PFSK-1 (cell line): ENCODE measurements at regions not wholly inside any gene's neighbourhood (a gene's known extent, or its start where the extent isn't known, plus 50 kb on each side); places are given as distances from the start of the nearest gene placed in this dataset.

ENCODE experiments used
- FOXP2 ChIP-seq: optimal IDR thresholded peaks from 2 replicates; pipeline ENCODE3; 2011; ENCODE audit warnings: borderline replicate concordance, control low read depth, inconsistent platforms; ENCODE audit not compliant: insufficient read depth; ENCODE audit errors: extremely low read length, extremely low read depth
- POLR2AphosphoS5 ChIP-seq: IDR thresholded peaks from 2 replicates; pipeline ENCODE4 v1.6.1; 2012; ENCODE audit warnings: low read depth, mild to moderate bottlenecking, control low read depth, low read length, moderate library complexity
- SIN3A ChIP-seq: IDR thresholded peaks from 2 replicates; pipeline ENCODE4 v1.6.1; 2012; ENCODE audit warnings: mild to moderate bottlenecking, low read length, moderate library complexity, borderline replicate concordance; ENCODE audit not compliant: insufficient read depth
- TAF1 ChIP-seq: IDR thresholded peaks from 2 replicates; pipeline ENCODE4 v1.6.1; 2012; ENCODE audit warnings: low read length, control low read depth, borderline replicate concordance; ENCODE audit not compliant: insufficient read depth
- TF ChIP-seq, protein P1 (sequence below), 2 experiments: IDR thresholded peaks; 2 replicates each; pipeline versions ENCODE4 v1.6.1 to v1.8.0; 2011 to 2012; ENCODE audit warnings: low read depth in 2 of 2, low read length in 2 of 2, control low read depth in 1 of 2, inconsistent platforms in 1 of 2, mild to moderate bottlenecking in 1 of 2, moderate library complexity in 1 of 2; ENCODE audit not compliant: insufficient read depth in 1 of 2

DNA sequence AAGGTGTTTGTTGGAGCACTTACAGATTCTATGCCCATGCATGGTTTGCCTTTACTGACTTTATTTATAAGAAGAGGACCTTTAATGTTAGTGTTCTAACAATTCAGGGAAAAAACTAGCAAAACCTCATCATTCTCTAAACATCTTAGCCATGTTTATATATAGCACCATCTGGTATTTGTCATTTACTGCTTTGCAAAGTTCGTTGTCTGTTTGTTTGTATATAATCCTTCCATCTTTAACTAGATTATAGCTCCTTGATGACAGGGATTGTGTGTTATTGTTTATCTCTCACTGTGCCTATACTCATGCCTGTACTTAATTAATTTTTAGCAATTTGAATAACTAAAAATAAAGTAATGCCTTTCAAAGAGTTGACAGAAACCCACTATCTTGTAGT is 170.6 kb upstream of the PACRGL start:
- TF ChIP-seq POLR2AphosphoS5 (no peak), SIN3A (no peak), TAF1 (no peak), FOXP2 (no peak)
- TF ChIP-seq, protein P1, sequence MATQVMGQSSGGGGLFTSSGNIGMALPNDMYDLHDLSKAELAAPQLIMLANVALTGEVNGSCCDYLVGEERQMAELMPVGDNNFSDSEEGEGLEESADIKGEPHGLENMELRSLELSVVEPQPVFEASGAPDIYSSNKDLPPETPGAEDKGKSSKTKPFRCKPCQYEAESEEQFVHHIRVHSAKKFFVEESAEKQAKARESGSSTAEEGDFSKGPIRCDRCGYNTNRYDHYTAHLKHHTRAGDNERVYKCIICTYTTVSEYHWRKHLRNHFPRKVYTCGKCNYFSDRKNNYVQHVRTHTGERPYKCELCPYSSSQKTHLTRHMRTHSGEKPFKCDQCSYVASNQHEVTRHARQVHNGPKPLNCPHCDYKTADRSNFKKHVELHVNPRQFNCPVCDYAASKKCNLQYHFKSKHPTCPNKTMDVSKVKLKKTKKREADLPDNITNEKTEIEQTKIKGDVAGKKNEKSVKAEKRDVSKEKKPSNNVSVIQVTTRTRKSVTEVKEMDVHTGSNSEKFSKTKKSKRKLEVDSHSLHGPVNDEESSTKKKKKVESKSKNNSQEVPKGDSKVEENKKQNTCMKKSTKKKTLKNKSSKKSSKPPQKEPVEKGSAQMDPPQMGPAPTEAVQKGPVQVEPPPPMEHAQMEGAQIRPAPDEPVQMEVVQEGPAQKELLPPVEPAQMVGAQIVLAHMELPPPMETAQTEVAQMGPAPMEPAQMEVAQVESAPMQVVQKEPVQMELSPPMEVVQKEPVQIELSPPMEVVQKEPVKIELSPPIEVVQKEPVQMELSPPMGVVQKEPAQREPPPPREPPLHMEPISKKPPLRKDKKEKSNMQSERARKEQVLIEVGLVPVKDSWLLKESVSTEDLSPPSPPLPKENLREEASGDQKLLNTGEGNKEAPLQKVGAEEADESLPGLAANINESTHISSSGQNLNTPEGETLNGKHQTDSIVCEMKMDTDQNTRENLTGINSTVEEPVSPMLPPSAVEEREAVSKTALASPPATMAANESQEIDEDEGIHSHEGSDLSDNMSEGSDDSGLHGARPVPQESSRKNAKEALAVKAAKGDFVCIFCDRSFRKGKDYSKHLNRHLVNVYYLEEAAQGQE (IDR thresholded peaks at IDR 0.05; ENCODE audit: insufficient read depth in 1 of 2, low read depth in 2 of 2, low read length in 2 of 2): no peak

DNA sequence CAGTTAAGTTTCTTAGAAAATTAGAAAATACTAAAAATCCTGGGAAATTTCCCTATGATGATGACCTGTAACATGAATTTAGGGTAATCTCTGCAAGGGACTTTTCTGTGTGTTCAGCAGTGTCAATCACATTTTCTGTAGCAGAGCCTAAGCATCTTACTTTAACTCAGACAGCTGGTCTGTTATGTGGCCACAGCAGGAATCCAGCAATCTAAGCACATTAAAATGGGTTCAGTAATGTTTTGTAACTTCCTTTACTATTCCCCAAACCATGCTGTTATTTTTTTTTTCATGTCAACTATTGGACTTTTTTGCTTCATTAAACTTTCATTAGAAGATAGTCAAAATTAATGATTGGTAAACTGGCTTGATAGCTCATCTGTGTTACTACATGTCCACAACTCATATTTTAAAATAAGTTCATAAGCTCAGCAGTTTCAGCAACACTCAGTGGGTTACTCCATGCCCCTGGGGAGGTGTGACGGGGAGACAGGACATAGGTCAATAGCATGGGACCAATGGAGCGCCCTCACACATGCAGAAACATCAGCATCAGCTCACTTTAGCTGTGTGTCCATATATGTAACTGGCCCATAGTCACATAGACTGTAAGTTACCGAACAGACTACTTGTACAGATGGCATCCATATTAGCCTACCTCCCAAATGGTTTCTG is 168.0 kb upstream of the PACRGL start:
- TF ChIP-seq TAF1 (no peak), SIN3A (no peak), POLR2AphosphoS5 (no peak), FOXP2 (no peak)
- TF ChIP-seq, protein P1 (IDR thresholded peaks at IDR 0.05; ENCODE audit: insufficient read depth in 1 of 2, low read depth in 2 of 2, low read length in 2 of 2): no peak

DNA sequence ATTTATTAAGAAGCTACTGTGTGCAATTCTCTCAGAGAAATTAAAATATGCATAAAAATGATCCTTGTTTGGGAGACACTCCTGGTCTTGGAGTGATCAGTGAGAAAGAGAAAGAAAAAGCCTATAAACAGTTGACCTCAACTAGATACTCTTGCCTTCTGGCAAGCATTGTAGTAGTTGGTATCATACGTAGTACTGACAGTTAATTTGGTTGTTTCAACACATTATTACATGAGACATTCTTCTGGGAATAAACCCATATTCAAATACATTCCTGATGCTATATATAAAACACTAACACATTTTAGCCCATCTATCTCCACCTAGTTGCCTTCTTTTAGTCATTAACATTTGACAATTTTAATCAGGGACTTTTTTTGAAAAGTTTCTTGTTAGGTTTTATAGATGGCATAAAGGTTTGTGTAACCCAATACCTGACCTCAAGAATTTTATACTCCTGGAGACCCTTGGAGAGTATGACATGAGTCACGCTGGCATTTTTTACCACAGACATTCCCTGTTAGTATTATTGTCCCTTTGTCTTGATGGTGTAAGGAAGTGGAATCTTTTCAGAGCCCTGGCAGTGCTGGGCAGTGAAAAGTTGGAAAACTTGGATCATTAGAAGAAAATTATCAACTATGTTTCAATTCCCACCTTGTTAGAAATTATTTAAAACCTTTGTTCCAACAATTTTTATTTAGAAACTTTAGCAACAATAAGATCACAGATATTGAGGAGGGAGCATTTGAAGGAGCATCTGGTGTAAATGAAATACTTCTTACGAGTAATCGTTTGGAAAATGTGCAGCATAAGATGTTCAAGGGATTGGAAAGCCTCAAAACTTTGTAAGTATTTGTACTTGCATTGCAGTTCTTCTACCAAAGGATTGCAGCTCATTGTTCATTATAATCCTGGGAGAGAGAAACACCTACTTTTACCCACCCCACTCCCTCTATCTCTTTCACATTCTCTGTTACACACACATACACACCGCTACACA is 167.1 kb upstream of the PACRGL start:
- TF ChIP-seq POLR2AphosphoS5: no peak
- no peak for TF ChIP-seq FOXP2
- TF ChIP-seq TAF1: no peak
- TF ChIP-seq SIN3A: no peak
- TF ChIP-seq, protein P1 (IDR thresholded peaks at IDR 0.05; ENCODE audit: insufficient read depth in 1 of 2, low read depth in 2 of 2, low read length in 2 of 2): no peak

- TF ChIP-seq FOXP2: no peak
- TF ChIP-seq TAF1: no peak
- TF ChIP-seq, protein P1 (IDR thresholded peaks at IDR 0.05; ENCODE audit: insufficient read depth in 1 of 2, low read depth in 2 of 2, low read length in 2 of 2): no peak
- no peak for TF ChIP-seq SIN3A
- TF ChIP-seq POLR2AphosphoS5: no peak
Observed at GRCh38 chr4:20538905-20539304, 161.4 kb upstream of the PACRGL start.
